ENCODE measurements at regions not wholly inside any gene's neighbourhood (a gene's known extent, or its start where the extent isn't known, plus 50 kb on each side); places are given as distances from the start of the nearest gene placed in this dataset.

- Histone ChIP-seq H3K4me3 (no peak overlapping the region), H3K27me3 (replicated peaks in 1 of 7) (no peaks in the 10 kb centered on the region), H3K36me3 (no peaks in the 10 kb centered on the region), H3K9me3 (no peaks in the 10 kb centered on the region), H3K27ac (no peak overlapping the region), H3K4me1 (no peaks in the 10 kb centered on the region)
- 68 to 82% (median 80%) methylated on average over 6 of the region's 6 CpGs for WGBS, 5 donors
- intact Hi-C loops (cut with DNase I; ENCODE audit: low total_unique reads) = no loop called here
- TF ChIP-seq POLR2A (IDR thresholded peaks at IDR 0.05) (no peak), POLR2AphosphoS5 (IDR thresholded peaks at IDR 0.05) (no peak), CTCF (IDR thresholded peaks at IDR 0.05 in 8 of 11, conservative IDR thresholded peaks at IDR 0.05 in 3 of 11) (no peak)
- no peak for DNase-seq
Observed at GRCh38 chr2:102971701-102972100, 209.9 kb downstream of the TMEM182 start.

- no peaks in the 10 kb centered on the region for H3K4me1 ChIP-seq
- H3K36me3 ChIP-seq = no peaks in the 10 kb centered on the region
- no peak for DNase-seq
- TF ChIP-seq CTCF (IDR thresholded peaks at IDR 0.05 in 8 of 11, conservative IDR thresholded peaks at IDR 0.05 in 3 of 11) (no peak), POLR2AphosphoS5 (IDR thresholded peaks at IDR 0.05) (no peak), POLR2A (IDR thresholded peaks at IDR 0.05) (no peak)
- H3K27ac ChIP-seq = no peak overlapping the region
- H3K9me3 ChIP-seq = no peaks in the 10 kb centered on the region
- no peak overlapping the region for H3K4me3 ChIP-seq
- WGBS, 5 donors = 29 to 44% (median 37%) methylated on average over 8 of the region's 8 CpGs
- no peaks in the 10 kb centered on the region for H3K27me3 ChIP-seq (replicated peaks in 1 of 7)
- intact Hi-C loops (cut with DNase I; ENCODE audit: low total_unique reads) = no loop called here
Observed at GRCh38 chr2:102975996-102976975, 214.5 kb downstream of the TMEM182 start.

GRCh38 chr2:102977426-102978090, 215.7 kb downstream of the TMEM182 start:
- Histone ChIP-seq H3K27me3 (replicated peaks in 1 of 7) (no peaks in the 10 kb centered on the region), H3K4me1 (no peaks in the 10 kb centered on the region), H3K27ac (no peak overlapping the region), H3K9me3 (no peaks in the 10 kb centered on the region), H3K36me3 (no peaks in the 10 kb centered on the region), H3K4me3 (no peak overlapping the region)
- WGBS, 5 donors = 51 to 75% (median 73%) methylated on average over 2 of the region's 2 CpGs
- TF ChIP-seq CTCF (IDR thresholded peaks at IDR 0.05 in 8 of 11, conservative IDR thresholded peaks at IDR 0.05 in 3 of 11) (no peak), POLR2AphosphoS5 (IDR thresholded peaks at IDR 0.05) (no peak), POLR2A (IDR thresholded peaks at IDR 0.05) (no peak)
- intact Hi-C loops (cut with DNase I; ENCODE audit: low total_unique reads) = no loop called here
- DNase-seq = no peak

GRCh38 chr2:102978091-102978490, 216.3 kb downstream of the TMEM182 start:
- Histone ChIP-seq H3K27me3 (replicated peaks in 1 of 7) (no peaks in the 10 kb centered on the region), H3K36me3 (no peaks in the 10 kb centered on the region), H3K4me3 (no peak overlapping the region), H3K27ac (no peak overlapping the region), H3K4me1 (no peaks in the 10 kb centered on the region), H3K9me3 (no peaks in the 10 kb centered on the region)
- intact Hi-C loops (cut with DNase I; ENCODE audit: low total_unique reads) = no loop called here
- DNase-seq = no peak
- WGBS, 5 donors = 74 to 94% (median 82%) methylated on average over 3 of the region's 3 CpGs
- TF ChIP-seq POLR2AphosphoS5 (IDR thresholded peaks at IDR 0.05) (no peak), POLR2A (IDR thresholded peaks at IDR 0.05) (no peak), CTCF (IDR thresholded peaks at IDR 0.05 in 8 of 11, conservative IDR thresholded peaks at IDR 0.05 in 3 of 11) (no peak)
